RKO (cell line): ENCODE measurements at regions not wholly inside any gene's neighbourhood (a gene's known extent, or its start where the extent isn't known, plus 50 kb on each side); places are given as distances from the start of the nearest gene placed in this dataset.
"Not testable (repeated sequence)": the region's sequence is repeated elsewhere in the genome, so short reads cannot be mapped to it uniquely, and the experiment has no call there.

ENCODE experiments used
- DNase-seq: peaks from one replicate; pipeline ENCODE4 v3.0.0-alpha.2; 2016; ENCODE audit warnings: low spot score

DNA sequence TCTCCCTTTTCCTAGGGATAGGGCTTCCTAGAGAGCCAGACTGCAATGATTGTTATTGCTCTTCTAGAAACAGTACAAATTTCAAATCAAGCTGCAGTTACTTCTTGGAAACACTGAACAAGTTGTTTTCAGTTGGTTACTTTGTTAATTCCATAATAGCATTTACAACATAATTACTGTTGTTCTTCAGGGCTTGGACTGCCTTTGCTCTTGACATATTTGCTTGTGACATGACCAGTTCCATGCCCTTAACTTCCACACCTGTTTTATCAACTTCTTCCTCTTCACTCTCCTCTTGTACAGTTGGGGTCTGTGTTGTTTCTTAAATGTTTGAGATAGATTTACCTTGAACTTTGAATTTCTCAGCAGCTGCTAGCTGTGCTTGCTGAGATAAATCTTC, 104.4 kb downstream of the SEC23IP start:
- no peak for DNase-seq

DNA sequence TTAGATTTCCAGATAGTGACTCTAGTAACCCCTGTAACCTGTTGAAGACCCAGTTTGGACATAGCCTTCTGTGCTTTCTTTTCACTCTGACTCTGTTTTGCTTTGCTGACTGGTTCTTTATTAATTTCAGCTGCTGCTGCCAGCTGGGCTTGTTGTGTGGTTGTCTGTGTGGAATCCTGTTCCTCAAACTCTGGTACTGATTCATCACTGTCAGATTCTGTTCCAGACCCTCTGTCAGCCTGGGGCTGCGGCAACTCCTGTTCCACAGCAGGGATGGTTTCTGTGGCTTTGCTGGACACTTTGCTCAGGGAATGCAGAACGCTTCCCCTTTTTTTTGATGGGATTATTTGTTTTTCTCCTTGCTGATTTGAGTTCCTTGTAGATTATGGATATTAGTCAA, 104.9 kb downstream of the SEC23IP start:
- DNase-seq: no peak

DNA sequence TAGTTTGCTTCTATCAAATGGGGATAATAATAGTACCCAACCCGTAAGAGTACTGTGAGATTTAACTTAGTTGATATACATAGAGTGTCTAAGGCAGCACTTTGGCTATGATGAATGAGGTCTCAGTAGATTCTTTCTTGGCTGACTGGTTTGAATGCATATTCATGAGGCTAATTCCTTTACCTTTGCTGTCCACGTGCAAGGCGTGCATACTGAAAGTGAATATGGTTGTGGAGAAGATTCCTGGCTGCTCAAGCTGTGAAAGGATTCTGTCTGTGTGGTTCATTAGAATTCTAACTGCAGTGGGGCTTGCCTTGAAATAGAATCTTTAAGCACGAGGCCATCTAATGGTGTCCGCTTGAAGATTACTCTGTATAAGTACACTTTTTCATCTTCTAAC, 110.3 kb downstream of the SEC23IP start:
- no peak for DNase-seq

DNA sequence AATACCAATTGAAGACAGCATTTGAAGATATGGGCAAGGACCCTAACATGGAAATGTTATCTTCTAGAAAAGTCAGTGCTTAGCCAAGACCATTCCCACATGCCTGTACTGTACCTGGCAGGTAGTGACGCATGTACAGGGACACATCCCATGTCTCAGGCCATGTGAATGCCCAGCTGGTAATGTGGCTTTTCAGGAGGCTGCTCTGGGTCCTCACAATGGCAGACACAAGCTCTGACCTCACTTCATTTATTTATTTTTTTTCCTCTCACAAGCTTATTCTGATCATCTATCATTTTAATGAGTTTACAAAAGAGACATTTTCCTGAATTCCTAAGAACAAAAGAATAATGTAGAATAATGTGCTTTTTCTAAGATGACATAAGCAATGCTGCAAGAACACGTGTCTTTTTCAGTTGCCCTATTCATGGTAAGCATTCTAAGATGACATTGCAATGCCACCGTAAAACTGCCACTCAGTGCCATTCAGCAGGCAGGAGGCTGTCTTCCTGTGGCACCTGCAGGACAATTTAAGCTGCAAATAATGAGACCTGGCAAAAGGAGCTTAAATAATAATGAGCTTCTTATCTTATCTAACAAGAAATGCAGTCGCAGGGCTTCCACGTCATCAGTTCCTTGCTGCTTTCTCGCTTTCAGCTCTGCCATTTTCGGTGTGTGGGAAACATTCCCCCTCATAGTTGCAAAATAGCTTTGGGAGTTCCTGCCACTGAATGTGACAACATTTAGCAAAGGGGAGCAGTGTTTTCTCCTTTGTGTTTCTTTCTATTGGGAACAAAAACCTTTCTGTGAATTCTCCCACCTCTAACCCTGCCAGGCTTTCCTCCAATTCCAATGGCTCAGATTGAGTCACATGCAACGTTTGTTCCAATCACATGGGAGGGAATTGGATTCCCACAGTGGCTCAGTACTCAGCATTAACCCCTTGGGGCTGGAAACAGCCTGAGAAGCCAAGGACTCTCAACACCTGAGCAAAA, 113.0 kb downstream of the SEC23IP start:
- DNase-seq: no peak

GRCh38 chr10:120007261-120007660, 114.7 kb downstream of the SEC23IP start:
- DNase-seq: no peak

DNA sequence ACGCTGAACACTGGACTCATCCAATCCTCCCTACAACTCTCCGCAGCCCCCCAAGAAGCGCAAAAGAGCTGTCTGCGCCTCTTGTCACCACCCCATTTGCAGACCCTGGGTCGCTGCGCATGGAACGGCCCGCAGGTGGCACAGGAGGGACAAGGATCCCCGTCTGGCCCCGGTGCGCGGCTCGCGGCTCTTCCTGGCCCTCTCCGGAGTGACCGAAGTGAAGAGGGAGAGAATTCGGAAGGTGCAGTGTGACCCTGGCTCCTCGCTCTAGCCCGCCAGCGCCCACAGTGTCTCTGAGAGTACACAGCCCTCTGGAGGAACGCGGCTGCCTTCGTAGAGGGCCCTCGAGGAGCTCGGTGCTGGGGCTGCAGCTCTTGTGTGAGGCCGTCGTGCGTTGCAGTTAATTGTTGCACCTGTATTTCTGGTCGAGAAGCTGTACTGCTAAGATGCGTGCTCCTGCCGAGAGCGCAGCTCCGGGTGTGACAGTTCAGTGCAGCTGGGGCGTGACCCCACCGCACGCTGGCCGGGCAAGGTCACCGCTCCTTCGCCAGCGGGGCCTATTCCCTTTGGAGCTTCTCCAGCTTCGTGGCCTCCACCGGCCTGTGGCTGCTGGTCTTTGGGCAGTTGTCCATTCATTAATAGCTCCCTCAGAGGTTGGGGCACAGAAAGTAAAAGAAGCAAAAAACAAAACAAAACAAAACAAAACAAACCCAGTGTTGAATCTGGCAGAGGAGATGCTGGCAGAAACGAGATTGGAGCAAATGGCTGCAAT, 119.0 kb downstream of the SEC23IP start:
- DNase-seq: no peak

DNA sequence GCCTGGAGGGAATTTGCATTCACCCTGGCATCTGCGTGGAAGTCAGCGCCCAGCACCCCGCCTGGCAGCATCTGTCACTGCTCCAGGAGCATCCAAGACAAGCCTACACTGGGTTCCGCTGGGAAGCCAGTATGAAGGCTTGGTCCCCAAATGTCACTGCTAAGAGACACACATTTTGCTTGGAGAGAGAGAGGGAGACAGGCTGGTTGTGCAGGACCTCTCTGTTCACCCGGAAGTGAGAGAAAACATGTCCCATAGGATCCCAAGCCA, 119.5 kb downstream of the SEC23IP start:
- no peak for DNase-seq

- no peak for DNase-seq
Observed at GRCh38 chr10:120012566-120012965, 120.0 kb downstream of the SEC23IP start.

- DNase-seq: no peak
Observed at GRCh38 chr10:120014031-120014430, 121.5 kb downstream of the SEC23IP start.

DNA sequence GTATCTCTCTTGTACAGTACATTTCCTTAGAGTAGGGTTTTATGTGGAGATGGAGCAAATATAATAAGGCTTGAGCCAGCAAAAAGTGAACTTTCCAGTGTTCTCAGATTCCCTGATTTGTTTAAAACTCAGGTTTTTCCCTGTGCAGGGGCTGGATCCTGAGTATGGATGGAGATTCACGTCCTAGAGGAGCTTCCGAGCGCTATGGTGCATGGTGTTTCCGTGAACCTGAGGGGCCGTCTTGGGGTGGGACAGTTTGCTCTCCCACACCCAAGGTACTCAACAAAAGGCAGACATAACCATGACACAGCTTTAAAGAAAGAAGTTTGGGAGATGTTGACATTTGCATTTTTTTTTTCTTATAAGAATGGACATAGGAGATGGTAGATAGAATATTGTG, 122.5 kb downstream of the SEC23IP start:
- no peak for DNase-seq

- no peak for DNase-seq
Observed at GRCh38 chr10:120016906-120017305, 124.4 kb downstream of the SEC23IP start.

DNA sequence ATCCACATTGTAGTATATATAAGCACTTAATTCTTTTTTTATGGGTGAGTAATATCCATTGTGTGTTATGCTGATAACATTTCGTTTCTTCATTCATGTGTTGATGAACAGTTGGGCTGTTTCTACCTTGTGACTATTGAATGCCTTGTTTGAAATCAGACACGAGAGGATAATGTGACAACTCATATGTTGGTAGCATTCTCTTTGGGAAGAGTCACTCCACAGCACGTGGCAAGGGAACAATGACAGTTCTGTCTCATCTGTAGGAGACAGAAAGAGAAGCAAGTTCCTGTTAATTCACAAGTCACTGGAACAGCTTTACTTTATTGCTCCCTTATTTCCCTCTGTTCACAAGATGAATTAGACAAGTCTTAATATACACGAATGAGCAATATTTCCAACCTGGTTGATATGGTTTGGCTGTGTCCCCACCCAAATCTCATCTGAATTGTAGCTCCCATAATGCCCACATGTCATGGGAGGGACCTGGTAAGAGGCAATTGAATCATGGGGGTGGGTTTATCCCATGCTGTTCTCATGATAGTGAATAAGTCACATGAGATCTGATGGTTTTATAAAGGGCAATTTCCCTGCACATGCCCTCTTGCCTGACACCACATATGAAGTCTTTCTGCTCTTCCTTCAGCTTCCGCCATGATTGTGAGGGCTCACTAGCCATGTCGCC, 125.3 kb downstream of the SEC23IP start:
- peak; percentile 3 for DNase-seq

DNA sequence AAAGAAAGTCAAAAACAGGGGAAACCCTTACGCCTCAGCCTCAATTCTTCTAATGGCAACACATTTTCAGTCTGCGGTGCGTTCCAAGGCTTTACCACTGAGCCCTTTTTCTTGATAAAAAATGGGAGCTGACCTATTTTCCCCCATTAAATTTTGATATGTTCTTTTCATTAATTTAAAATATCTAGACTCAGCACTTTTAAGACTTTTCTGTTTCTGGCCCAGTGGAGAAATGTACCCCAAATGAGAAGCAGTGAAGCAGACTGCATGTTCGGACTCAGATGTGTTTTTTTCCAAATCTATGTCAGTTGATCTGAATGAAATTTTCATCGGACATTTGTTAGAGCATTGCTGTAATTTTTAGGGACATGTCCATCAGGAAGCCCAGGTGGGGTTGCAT, 126.2 kb downstream of the SEC23IP start:
- DNase-seq: no peak

- DNase-seq: no peak
Observed at GRCh38 chr10:120019568-120019967, 127.0 kb downstream of the SEC23IP start.

GRCh38 chr10:120022357-120022756, 129.8 kb downstream of the SEC23IP start:
- DNase-seq: no peak

- no peak for DNase-seq
Observed at GRCh38 chr10:120034236-120034635, 141.7 kb downstream of the SEC23IP start.

- DNase-seq: no peak
Observed at GRCh38 chr10:120039046-120039445, 146.5 kb downstream of the SEC23IP start.

GRCh38 chr10:120039826-120040225, 147.3 kb downstream of the SEC23IP start:
- DNase-seq: no peak

GRCh38 chr10:120041807-120042559, 149.5 kb downstream of the SEC23IP start:
- DNase-seq: no peak

GRCh38 chr10:120042705-120043104, 150.2 kb downstream of the SEC23IP start:
- no peak for DNase-seq

DNA sequence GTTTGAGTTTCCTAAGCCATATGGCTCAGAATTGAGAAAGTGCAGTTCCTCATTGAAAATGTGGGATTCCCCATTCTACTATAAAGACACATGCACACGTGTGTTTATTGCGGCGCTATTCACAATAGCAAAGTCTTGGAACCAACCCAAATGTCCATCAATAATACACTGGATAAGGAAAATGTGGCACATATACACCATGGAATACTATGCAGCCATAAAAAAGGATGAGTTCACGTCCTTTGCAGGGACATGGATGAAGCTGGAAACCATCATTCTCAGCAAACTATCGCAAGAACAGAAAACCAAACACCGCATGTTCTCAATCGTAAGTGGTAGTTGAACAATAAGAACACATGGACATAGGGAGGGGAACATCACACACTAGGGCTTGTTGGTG, 154.8 kb downstream of the SEC23IP start:
- not testable (repeated sequence) for DNase-seq

GRCh38 chr10:120047926-120048325, 155.4 kb downstream of the SEC23IP start:
- DNase-seq: no peak
